Fibroblast of lung (primary cell): ENCODE measurements at regions not wholly inside any gene's neighbourhood (a gene's known extent, or its start where the extent isn't known, plus 50 kb on each side); places are given as distances from the start of the nearest gene placed in this dataset.
A peak's percentile ranks its signal among the peaks of the same experiment; 100 is the strongest.

Experiments used
- DNase-seq, 2 donors: peaks; one replicate each; pipeline versions ENCODE4 v3.0.0 to v3.0.0-alpha.2; 2010; ENCODE audit warnings: low read depth in 2 of 2
- H2AFZ ChIP-seq: 2 replicates; pipeline ENCODE4 v1.5.1; 2012; ENCODE audit warnings: low read length, control low read depth, inconsistent platforms
- H3K27ac ChIP-seq: 2 replicates; pipeline ENCODE4 v1.5.1; 2011; ENCODE audit warnings: low read length, control low read depth; ENCODE audit not compliant: insufficient read depth
- H3K27me3 ChIP-seq: 2 replicates; pipeline ENCODE4 v1.5.1; 2011; ENCODE audit warnings: mild to moderate bottlenecking, low read length; ENCODE audit not compliant: control insufficient read depth, insufficient read depth
- H3K36me3 ChIP-seq: 2 replicates; pipeline ENCODE4 v1.5.1; 2011; ENCODE audit warnings: low read length; ENCODE audit not compliant: control insufficient read depth, insufficient read depth
- H3K4me1 ChIP-seq: 2 replicates; pipeline ENCODE4 v1.5.1; 2011; ENCODE audit warnings: low read length; ENCODE audit not compliant: control insufficient read depth, insufficient read depth; ENCODE audit errors: extremely low read depth
- H3K4me2 ChIP-seq: 2 replicates; pipeline ENCODE4 v1.5.1; 2011; ENCODE audit warnings: low read length, control low read depth; ENCODE audit not compliant: insufficient read depth; ENCODE audit errors: extremely low read depth
- H3K4me3 ChIP-seq, 4 experiments: fragments of 200-600 bp in 1 of 4; sonication (generic) in 1 of 4; replicated peaks in 1 of 4; 2 replicates each; pipeline ENCODE4 v1.5.1; 2011 to 2016; ENCODE audit warnings: low read length in 4 of 4, low read depth in 3 of 4, mild to moderate bottlenecking in 3 of 4, control low read depth in 2 of 4, inconsistent platforms in 1 of 4, mixed read lengths in 1 of 4; ENCODE audit not compliant: insufficient read depth in 1 of 4; ENCODE audit errors: control extremely low read depth in 1 of 4
- H3K79me2 ChIP-seq: 2 replicates; pipeline ENCODE4 v1.5.1; 2012; ENCODE audit warnings: mild to moderate bottlenecking, low read length, inconsistent platforms; ENCODE audit not compliant: control insufficient read depth, insufficient read depth
- H3K9ac ChIP-seq: 2 replicates; pipeline ENCODE4 v1.5.1; 2011; ENCODE audit warnings: mild to moderate bottlenecking, low read length, control low read depth; ENCODE audit not compliant: insufficient read depth
- H3K9me3 ChIP-seq: 2 replicates; pipeline ENCODE4 v1.5.1; 2012; ENCODE audit warnings: low read depth, low read length; ENCODE audit not compliant: control insufficient read depth, insufficient read depth
- H4K20me1 ChIP-seq: 2 replicates; pipeline ENCODE4 v1.5.1; 2011; ENCODE audit warnings: low read length; ENCODE audit not compliant: control insufficient read depth, insufficient read depth; ENCODE audit errors: extremely low read depth
- CTCF ChIP-seq, 2 donors: IDR thresholded peaks in 1 of 2; conservative IDR thresholded peaks in 1 of 2; 1 replicate in 1 of 2; 2 replicates in 1 of 2; pipeline ENCODE4 v1.5.1; 2011 to 2012; ENCODE audit warnings: low read length in 2 of 2, control low read depth in 1 of 2, inconsistent platforms in 1 of 2, low read depth in 1 of 2, mild to moderate bottlenecking in 1 of 2
- EZH2 ChIP-seq: IDR thresholded peaks from 2 replicates; pipeline ENCODE4 v1.5.1; 2012; ENCODE audit warnings: low read length, control low read depth, mild to moderate bottlenecking; ENCODE audit errors: missing control alignments

GRCh38 chr13:90910018-90910639 is 437.4 kb upstream of the MIR17HG start:
- no peaks in the 10 kb centered on the region for H3K4me1 ChIP-seq
- H3K36me3 ChIP-seq: no peaks in the 10 kb centered on the region
- DNase-seq: no peak
- H3K79me2 ChIP-seq: no peaks in the 10 kb centered on the region
- H3K9ac ChIP-seq: no peak overlapping the region
- no peaks in the 10 kb centered on the region for H3K27me3 ChIP-seq
- H3K9me3 ChIP-seq: no peaks in the 10 kb centered on the region
- no peak overlapping the region for H2AFZ ChIP-seq
- no peaks in the 10 kb centered on the region for H4K20me1 ChIP-seq
- TF ChIP-seq EZH2 (no peak), CTCF (conservative IDR thresholded peaks at IDR 0.05 in 1 of 2, IDR thresholded peaks at IDR 0.05 in 1 of 2; ENCODE audit: low read depth in 1 of 2, low read length in 2 of 2) (no peak)
- H3K4me2 ChIP-seq: no peak overlapping the region
- H3K27ac ChIP-seq: no peak overlapping the region
- H3K4me3 ChIP-seq: no peak overlapping the region

GRCh38 chr13:90912247-90912646 is 435.2 kb upstream of the MIR17HG start:
- H3K4me2 ChIP-seq: no peak overlapping the region
- TF ChIP-seq CTCF (conservative IDR thresholded peaks at IDR 0.05 in 1 of 2, IDR thresholded peaks at IDR 0.05 in 1 of 2; ENCODE audit: low read depth in 1 of 2, low read length in 2 of 2) (no peak), EZH2 (no peak)
- no peak overlapping the region for H3K4me3 ChIP-seq
- no peak for DNase-seq
- no peaks in the 10 kb centered on the region for H3K4me1 ChIP-seq
- no peak overlapping the region for H3K27ac ChIP-seq
- no peaks in the 10 kb centered on the region for H3K36me3 ChIP-seq
- no peaks in the 10 kb centered on the region for H3K27me3 ChIP-seq
- no peak overlapping the region for H3K9ac ChIP-seq
- no peak overlapping the region for H2AFZ ChIP-seq
- H3K9me3 ChIP-seq: no peaks in the 10 kb centered on the region
- H3K79me2 ChIP-seq: no peaks in the 10 kb centered on the region
- no peaks in the 10 kb centered on the region for H4K20me1 ChIP-seq

GRCh38 chr13:90918536-90918935 is 429.0 kb upstream of the MIR17HG start:
- H3K4me2 ChIP-seq: no peak overlapping the region
- H3K27me3 ChIP-seq: no peaks in the 10 kb centered on the region
- no peak overlapping the region for H3K4me3 ChIP-seq
- no peaks in the 10 kb centered on the region for H4K20me1 ChIP-seq
- H3K79me2 ChIP-seq: no peaks in the 10 kb centered on the region
- no peaks in the 10 kb centered on the region for H3K9me3 ChIP-seq
- TF ChIP-seq CTCF (conservative IDR thresholded peaks at IDR 0.05 in 1 of 2, IDR thresholded peaks at IDR 0.05 in 1 of 2; ENCODE audit: low read depth in 1 of 2, low read length in 2 of 2) (no peak), EZH2 (no peak)
- H3K27ac ChIP-seq: no peak overlapping the region
- no peaks in the 10 kb centered on the region for H3K4me1 ChIP-seq
- no peak overlapping the region for H2AFZ ChIP-seq
- no peaks in the 10 kb centered on the region for H3K36me3 ChIP-seq
- no peak overlapping the region for H3K9ac ChIP-seq
- DNase-seq: peak; percentile 71 to 93
